Colonic mucosa (tissue), 4 donors: ENCODE measurements at regions not wholly inside any gene's neighbourhood (a gene's known extent, or its start where the extent isn't known, plus 50 kb on each side); places are given as distances from the start of the nearest gene placed in this dataset.

Source experiments
- DNase-seq: peaks from one replicate; pipeline ENCODE4 v3.0.0-alpha.2; 2020
- H3K27ac ChIP-seq: fragments of 200-600 bp; one replicate; pipeline ENCODE4 v1.8.0; 2021
- H3K27me3 ChIP-seq: fragments of 200-600 bp; one replicate; pipeline ENCODE4 v1.8.0; 2021
- H3K36me3 ChIP-seq: fragments of 200-600 bp; one replicate; pipeline ENCODE4 v1.8.0; 2021
- H3K4me1 ChIP-seq: fragments of 200-600 bp; one replicate; pipeline ENCODE4 v1.8.0; 2021; ENCODE audit warnings: mild to moderate bottlenecking
- H3K4me3 ChIP-seq: fragments of 200-600 bp; one replicate; pipeline ENCODE4 v1.8.0; 2021
- H3K9ac ChIP-seq, 2 donors: one replicate each; pipeline ENCODE4 v1.7.0; 2013; ENCODE audit warnings: control low read depth in 2 of 2, low read depth in 2 of 2, low read length in 2 of 2
- H3K9me3 ChIP-seq: fragments of 200-600 bp; one replicate; pipeline ENCODE4 v1.8.0; 2021
- CTCF ChIP-seq: fragments of 200-600 bp; IDR thresholded peaks from one replicate; pipeline ENCODE4 v1.8.0; 2022; ENCODE audit warnings: antibody characterized with exemption, mild to moderate bottlenecking
- intact Hi-C: fragments of 100-400 bp; cut with DNase I; formaldehyde crosslinking; loops from one replicate; pipeline ENCODE4 v1.14.1; 2022
- donor health status: healthy.
- donor health status: DM: no; HTN: no; CAD: no.
- donor health status: DM: no; HTN: no; CAD: no.

- Histone ChIP-seq H3K27ac (no peak overlapping the region), H3K27me3 (peaks cover 4% of the 10 kb centered on the region), H3K4me1 (no peaks in the 10 kb centered on the region), H3K4me3 (no peak overlapping the region), H3K9me3 (no peaks in the 10 kb centered on the region), H3K9ac (no peak overlapping the region), H3K36me3 (no peaks in the 10 kb centered on the region)
- TF ChIP-seq CTCF, result no peak
- no peak for DNase-seq
- intact Hi-C loops, result no loop called here
Measured at GRCh38 chrX:107576841-107577240, 51.5 kb upstream of the PRPS1 start.

- DNase-seq, result no peak
- Histone ChIP-seq H3K4me3 (no peak overlapping the region), H3K27ac (no peak overlapping the region), H3K27me3 (peaks cover 4% of the 10 kb centered on the region), H3K36me3 (no peaks in the 10 kb centered on the region), H3K9ac (no peak overlapping the region), H3K4me1 (no peaks in the 10 kb centered on the region), H3K9me3 (no peaks in the 10 kb centered on the region)
- TF ChIP-seq CTCF, result no peak
- intact Hi-C loops, result no loop called here
Measured at GRCh38 chrX:107577933-107578332, 50.4 kb upstream of the PRPS1 start.
